Ovary (tissue), 7 donors: ENCODE measurements at regions not wholly inside any gene's neighbourhood (a gene's known extent, or its start where the extent isn't known, plus 50 kb on each side); places are given as distances from the start of the nearest gene placed in this dataset.

ENCODE experiments used
- DNase-seq, 5 donors: peaks; one replicate each; pipeline ENCODE4 v3.0.0-alpha.2; 2019 to 2020
- H3K27ac ChIP-seq, 2 donors: fragments of 200-600 bp; one replicate each; pipeline versions ENCODE4 v1.5.1 to v1.8.0; 2019 to 2022
- H3K27me3 ChIP-seq: fragments of 200-600 bp; one replicate; pipeline ENCODE4 v1.8.0; 2022
- H3K36me3 ChIP-seq: fragments of 200-600 bp; sonication (generic); one replicate; pipeline ENCODE4 v1.5.1; 2019
- H3K4me1 ChIP-seq: one replicate; pipeline ENCODE4 v1.8.1; 2013; ENCODE audit warnings: mild to moderate bottlenecking, moderate library complexity; ENCODE audit not compliant: insufficient read depth
- H3K4me3 ChIP-seq: fragments of 200-600 bp; sonication (generic); one replicate; pipeline ENCODE4 v1.5.1; 2017
- H3K9me3 ChIP-seq, 2 donors: fragments of 200-600 bp in 1 of 2; sonication (generic) in 1 of 2; one replicate each; pipeline versions ENCODE4 v1.5.1 to v1.8.1; 2013 to 2019; ENCODE audit warnings: mild to moderate bottlenecking in 1 of 2, moderate library complexity in 1 of 2
- CTCF ChIP-seq, 3 donors: fragments of 450-650 bp in 2 of 3; fragments of 200-600 bp in 1 of 3; IDR thresholded peaks; one replicate each; pipeline versions ENCODE4 v1.5.1 to v1.8.0; 2016 to 2022; ENCODE audit warnings: antibody characterized with exemption in 3 of 3, mild to moderate bottlenecking in 1 of 3
- EP300 ChIP-seq: sonication (generic); formaldehyde crosslinking; IDR thresholded peaks from one replicate; pipeline ENCODE4 v1.6.1; 2017; ENCODE audit warnings: antibody characterized with exemption
- POLR2A ChIP-seq: fragments of 450-650 bp; IDR thresholded peaks from one replicate; pipeline ENCODE4 v1.6.1; 2017; ENCODE audit warnings: antibody characterized with exemption, mild to moderate bottlenecking, moderate library complexity
- WGBS, 3 donors: extraction: QIAGEN DNeasy Blood & Tissue Kit in 1 of 3; methylation state at CpG; one replicate each; pipeline versions ENCODE4 v1.1.5 to v1.1.7; 2013 to 2017; 5-methylcytosine and 5-hydroxymethylcytosine counted together
- intact Hi-C, 4 donors: fragments of 100-400 bp; cut with DNase I; formaldehyde crosslinking; loops; one replicate each; pipeline versions ENCODE4 v1.11.0 to v1.15.1; 2022 to 2023
- donor health status: DM: no; HTN: no; CAD: no; lungs with moderate emphysema.
- donor health status: DM: no; HTN: no; CAD: no.
- donor health status: Bipolar disorder and iron deficiency.
- donor health status: DM: no; HTN: no; CAD: no.
- donor health status: DM: yes; HTN: yes; CAD: no.

GRCh38 chr1:81437213-81437612 is 363.5 kb upstream of the ADGRL2 start:
- WGBS, 3 donors, result 26 to 44% (median 43%) methylated on average over 1 of the region's 1 CpG
- intact Hi-C loops, result no loop called here
- H3K27me3 ChIP-seq, result no peaks in the 10 kb centered on the region
- TF ChIP-seq POLR2A (no peak), EP300 (no peak), CTCF (IDR thresholded peaks at IDR 0.05) (no peak)
- no peaks in the 10 kb centered on the region for H3K36me3 ChIP-seq
- H3K9me3 ChIP-seq, result no peaks in the 10 kb centered on the region
- H3K27ac ChIP-seq, result no peak overlapping the region
- H3K4me1 ChIP-seq, result peaks cover 4% of the 10 kb centered on the region
- DNase-seq, result no peak
- no peak overlapping the region for H3K4me3 ChIP-seq

GRCh38 chr1:81435175-81435574 is 365.6 kb upstream of the ADGRL2 start:
- 19 to 32% (median 21%) methylated on average over 1 of the region's 1 CpG for WGBS, 3 donors
- Histone ChIP-seq H3K27ac (no peak overlapping the region), H3K9me3 (no peaks in the 10 kb centered on the region), H3K36me3 (no peaks in the 10 kb centered on the region), H3K27me3 (no peaks in the 10 kb centered on the region), H3K4me3 (no peak overlapping the region), H3K4me1 (peaks cover 4% of the 10 kb centered on the region)
- TF ChIP-seq EP300 (no peak), CTCF (IDR thresholded peaks at IDR 0.05) (no peak), POLR2A (no peak)
- intact Hi-C loops, result no loop called here
- no peak for DNase-seq

GRCh38 chr1:81433676-81434075 is 367.1 kb upstream of the ADGRL2 start:
- intact Hi-C loops, result no loop called here
- H3K27ac ChIP-seq, result no peak overlapping the region
- H3K9me3 ChIP-seq, result no peaks in the 10 kb centered on the region
- no peak overlapping the region for H3K4me3 ChIP-seq
- H3K4me1 ChIP-seq, result peaks cover 4% of the 10 kb centered on the region
- DNase-seq, result no peak
- no peaks in the 10 kb centered on the region for H3K36me3 ChIP-seq
- WGBS, 3 donors, result 62 to 83% (median 82%) methylated on average over 2 of the region's 2 CpGs
- H3K27me3 ChIP-seq, result no peaks in the 10 kb centered on the region
- no peak for TF ChIP-seq POLR2A

- intact Hi-C loops, result no loop called here
- Histone ChIP-seq H3K9me3 (no peaks in the 10 kb centered on the region), H3K27me3 (no peaks in the 10 kb centered on the region), H3K36me3 (no peaks in the 10 kb centered on the region), H3K27ac (no peak overlapping the region), H3K4me3 (no peak overlapping the region), H3K4me1 (peaks cover 4% of the 10 kb centered on the region)
- DNase-seq, result no peak
- WGBS, 3 donors, result 57 to 67% (median 63%) methylated on average over 8 of the region's 8 CpGs
- TF ChIP-seq POLR2A (no peak), EP300 (no peak), CTCF (IDR thresholded peaks at IDR 0.05) (no peak)
These were observed 368.1 kb upstream of the ADGRL2 start for GRCh38 chr1:81432654-81433109.

- 80 to 85% (median 82%) methylated on average over 4 of the region's 4 CpGs for WGBS, 3 donors
- Histone ChIP-seq H3K27ac (no peak overlapping the region), H3K36me3 (no peaks in the 10 kb centered on the region), H3K4me3 (no peak overlapping the region), H3K4me1 (peaks cover 4% of the 10 kb centered on the region), H3K27me3 (no peaks in the 10 kb centered on the region), H3K9me3 (no peaks in the 10 kb centered on the region)
- intact Hi-C loops, result no loop called here
- DNase-seq, result no peak
- TF ChIP-seq CTCF (IDR thresholded peaks at IDR 0.05) (no peak), EP300 (no peak), POLR2A (no peak)
These were observed 368.7 kb upstream of the ADGRL2 start for GRCh38 chr1:81432059-81432458.
